Smooth muscle cell (in vitro differentiated cells): ENCODE measurements at regions not wholly inside any gene's neighbourhood (a gene's known extent, or its start where the extent isn't known, plus 50 kb on each side); places are given as distances from the start of the nearest gene placed in this dataset.
"Not testable (repeated sequence)": the region's sequence is repeated elsewhere in the genome, so short reads cannot be mapped to it uniquely, and the experiment has no call there.

ENCODE experiments used
- DNase-seq: peaks from one replicate; lab custom pipeline; 2025; ENCODE audit not compliant: unreplicated experiment; lab: John Stamatoyannopoulos, UW
- H2AFZ ChIP-seq: fragments of 200-600 bp; sonication (generic); 2 replicates; pipeline ENCODE4 v1.6.0; 2016; ENCODE audit warnings: antibody characterized with exemption, low read depth, mild to moderate bottlenecking
- H3F3A ChIP-seq: fragments of 200-600 bp; sonication (generic); 2 replicates; pipeline ENCODE4 v1.6.0; 2017; ENCODE audit warnings: antibody characterized with exemption, low read depth
- H3K27ac ChIP-seq: fragments of 200-600 bp; sonication (generic); 2 replicates; pipeline ENCODE4 v1.5.1; 2016; ENCODE audit warnings: low read depth, mild to moderate bottlenecking
- H3K27me3 ChIP-seq: fragments of 200-600 bp; sonication (generic); 2 replicates; pipeline ENCODE4 v1.6.1; 2016; ENCODE audit warnings: low read depth, mild to moderate bottlenecking
- H3K36me3 ChIP-seq: fragments of 200-600 bp; sonication (generic); 2 replicates; pipeline ENCODE4 v1.5.1; 2016; ENCODE audit warnings: low read depth
- H3K4me1 ChIP-seq: fragments of 200-600 bp; sonication (generic); 2 replicates; pipeline ENCODE4 v1.5.1; 2016; ENCODE audit warnings: low read depth
- H3K4me2 ChIP-seq: fragments of 200-600 bp; sonication (generic); 2 replicates; pipeline ENCODE4 v1.6.0; 2016; ENCODE audit warnings: mild to moderate bottlenecking
- H3K4me3 ChIP-seq: fragments of 200-600 bp; sonication (generic); 2 replicates; pipeline ENCODE4 v1.5.1; 2016; ENCODE audit warnings: mild to moderate bottlenecking
- H3K79me2 ChIP-seq: fragments of 200-600 bp; sonication (generic); 2 replicates; pipeline ENCODE4 v1.6.0; 2016; ENCODE audit warnings: low read depth, mild to moderate bottlenecking
- H3K9ac ChIP-seq: fragments of 200-600 bp; sonication (generic); 2 replicates; pipeline ENCODE4 v1.6.0; 2016; ENCODE audit warnings: low read depth
- H3K9me3 ChIP-seq: fragments of 200-600 bp; sonication (generic); replicated peaks from 2 replicates; pipeline ENCODE4 v1.5.1; 2016; ENCODE audit warnings: low read depth
- H4K20me1 ChIP-seq: fragments of 200-600 bp; sonication (generic); 2 replicates; pipeline ENCODE4 v1.6.0; 2016; ENCODE audit warnings: low read depth
- CTCF ChIP-seq: fragments of 200-600 bp; sonication (generic); IDR thresholded peaks from 2 replicates; pipeline ENCODE4 v1.5.1; 2017; ENCODE audit warnings: borderline replicate concordance, mild to moderate bottlenecking, antibody characterized with exemption; ENCODE audit not compliant: insufficient read depth, poor library complexity, severe bottlenecking
- WGBS: methylation state at CpG from one replicate; pipeline ENCODE4 v1.1.7; 2016; ENCODE audit warnings: low lambda C conversion rate; 5-methylcytosine and 5-hydroxymethylcytosine counted together

GRCh38 chr1:199946305-199947155 is 81.0 kb upstream of the NR5A2 start:
- no peak for DNase-seq
- Histone ChIP-seq H3K4me2 (no peak overlapping the region), H3K36me3 (no peaks in the 10 kb centered on the region), H3F3A (no peaks in the 10 kb centered on the region), H3K4me1 (no peaks in the 10 kb centered on the region), H3K27me3 (no peaks in the 10 kb centered on the region), H3K27ac (no peak overlapping the region), H2AFZ (no peak overlapping the region), H3K9ac (no peak overlapping the region), H3K4me3 (no peak overlapping the region), H3K79me2 (no peaks in the 10 kb centered on the region), H4K20me1 (no peaks in the 10 kb centered on the region), H3K9me3 (no peaks in the 10 kb centered on the region)
- WGBS = 92% methylated on average over 7 of the region's 7 CpGs
- TF ChIP-seq CTCF = no peak

- no peaks in the 10 kb centered on the region for H3K27me3 ChIP-seq
- no peak overlapping the region for H3K9ac ChIP-seq
- no peak overlapping the region for H3K4me2 ChIP-seq
- no peaks in the 10 kb centered on the region for H3K36me3 ChIP-seq
- no peaks in the 10 kb centered on the region for H3K79me2 ChIP-seq
- H3K4me3 ChIP-seq = no peak overlapping the region
- H3F3A ChIP-seq = no peaks in the 10 kb centered on the region
- no peaks in the 10 kb centered on the region for H3K9me3 ChIP-seq
- H3K4me1 ChIP-seq = no peaks in the 10 kb centered on the region
- no peak for DNase-seq
- 92% methylated on average over 5 of the region's 5 CpGs for WGBS
- H3K27ac ChIP-seq = no peak overlapping the region
- no peaks in the 10 kb centered on the region for H4K20me1 ChIP-seq
- no peak for TF ChIP-seq CTCF
- H2AFZ ChIP-seq = no peak overlapping the region
These were observed 78.8 kb upstream of the NR5A2 start for GRCh38 chr1:199948587-199949280.

- 78% methylated on average over 6 of the region's 6 CpGs for WGBS
- H3F3A ChIP-seq, H3K9me3 ChIP-seq, H3K4me3 ChIP-seq, H3K36me3 ChIP-seq, H3K4me2 ChIP-seq, DNase-seq, H3K9ac ChIP-seq, H3K27me3 ChIP-seq, H4K20me1 ChIP-seq, H3K79me2 ChIP-seq, H2AFZ ChIP-seq, H3K4me1 ChIP-seq, H3K27ac ChIP-seq: not testable (repeated sequence)
These were observed 76.5 kb upstream of the NR5A2 start for GRCh38 chr1:199951005-199951404.

GRCh38 chr1:199953651-199954050 is 73.9 kb upstream of the NR5A2 start:
- Histone ChIP-seq H3K9ac (no peak overlapping the region), H4K20me1 (no peaks in the 10 kb centered on the region), H3F3A (no peaks in the 10 kb centered on the region), H3K4me3 (no peak overlapping the region), H3K4me1 (no peaks in the 10 kb centered on the region), H2AFZ (no peak overlapping the region), H3K4me2 (no peak overlapping the region), H3K79me2 (no peaks in the 10 kb centered on the region), H3K36me3 (no peaks in the 10 kb centered on the region), H3K27me3 (no peaks in the 10 kb centered on the region), H3K27ac (no peak overlapping the region), H3K9me3 (no peaks in the 10 kb centered on the region)
- no peak for TF ChIP-seq CTCF
- WGBS = 70% methylated on average over 4 of the region's 4 CpGs
- no peak for DNase-seq
